ENCODE measurements at regions not wholly inside any gene's neighbourhood (a gene's known extent, or its start where the extent isn't known, plus 50 kb on each side); places are given as distances from the start of the nearest gene placed in this dataset.

DNA sequence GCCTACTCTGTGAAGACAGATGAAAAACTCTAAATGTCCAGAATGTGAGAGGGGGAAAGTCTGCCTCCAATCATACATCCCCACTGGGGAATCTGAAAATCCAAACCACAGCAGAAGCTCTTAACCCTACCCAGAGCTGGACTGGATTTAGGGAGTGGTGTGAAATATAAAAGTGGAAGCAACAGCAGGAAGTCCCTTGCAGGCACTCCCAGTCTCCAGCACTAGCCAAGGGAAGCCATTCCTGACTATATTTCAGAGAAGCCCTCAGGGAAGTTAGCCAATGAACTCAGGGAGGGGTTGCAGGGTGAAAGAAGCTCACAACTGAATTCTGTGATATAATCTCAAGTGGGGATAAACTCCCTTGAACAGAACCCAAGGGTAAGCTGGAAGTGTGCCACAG lies 51.5 kb downstream of the CRPPA start:
- TF ChIP-seq POLR2A (IDR thresholded peaks at IDR 0.05) = no peak
- TF ChIP-seq, protein P1, sequence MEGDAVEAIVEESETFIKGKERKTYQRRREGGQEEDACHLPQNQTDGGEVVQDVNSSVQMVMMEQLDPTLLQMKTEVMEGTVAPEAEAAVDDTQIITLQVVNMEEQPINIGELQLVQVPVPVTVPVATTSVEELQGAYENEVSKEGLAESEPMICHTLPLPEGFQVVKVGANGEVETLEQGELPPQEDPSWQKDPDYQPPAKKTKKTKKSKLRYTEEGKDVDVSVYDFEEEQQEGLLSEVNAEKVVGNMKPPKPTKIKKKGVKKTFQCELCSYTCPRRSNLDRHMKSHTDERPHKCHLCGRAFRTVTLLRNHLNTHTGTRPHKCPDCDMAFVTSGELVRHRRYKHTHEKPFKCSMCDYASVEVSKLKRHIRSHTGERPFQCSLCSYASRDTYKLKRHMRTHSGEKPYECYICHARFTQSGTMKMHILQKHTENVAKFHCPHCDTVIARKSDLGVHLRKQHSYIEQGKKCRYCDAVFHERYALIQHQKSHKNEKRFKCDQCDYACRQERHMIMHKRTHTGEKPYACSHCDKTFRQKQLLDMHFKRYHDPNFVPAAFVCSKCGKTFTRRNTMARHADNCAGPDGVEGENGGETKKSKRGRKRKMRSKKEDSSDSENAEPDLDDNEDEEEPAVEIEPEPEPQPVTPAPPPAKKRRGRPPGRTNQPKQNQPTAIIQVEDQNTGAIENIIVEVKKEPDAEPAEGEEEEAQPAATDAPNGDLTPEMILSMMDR (IDR thresholded peaks at IDR 0.05) = no peak
